ENCODE measurements at regions not wholly inside any gene's neighbourhood (a gene's known extent, or its start where the extent isn't known, plus 50 kb on each side); places are given as distances from the start of the nearest gene placed in this dataset.

GRCh38 chr5:166551384-166551783 is 1740.1 kb upstream of the WWC1 start:
- TF ChIP-seq ESRRG (CRISPR knock-in tag; IDR thresholded peaks at IDR 0.05) (no peak), ZNF8 (CRISPR knock-in tag; IDR thresholded peaks at IDR 0.05) (no peak), PPARA (CRISPR knock-in tag; IDR thresholded peaks at IDR 0.05; ENCODE audit: borderline replicate concordance) (no peak), POU6F1 (CRISPR knock-in tag; IDR thresholded peaks at IDR 0.05; ENCODE audit: borderline replicate concordance, low read depth) (no peak), TCF4 (CRISPR knock-in tag; IDR thresholded peaks at IDR 0.05; ENCODE audit: borderline replicate concordance) (no peak), RARB (CRISPR knock-in tag; IDR thresholded peaks at IDR 0.05) (no peak), ZNF70 (CRISPR knock-in tag; IDR thresholded peaks at IDR 0.05) (no peak), ZC3H10 (CRISPR knock-in tag; IDR thresholded peaks at IDR 0.05) (no peak), ZNF565 (CRISPR knock-in tag; conservative IDR thresholded peaks at IDR 0.05; ENCODE audit: low read depth) (no peak), ISL1 (CRISPR knock-in tag; IDR thresholded peaks at IDR 0.05) (no peak), PATZ1 (CRISPR knock-in tag; IDR thresholded peaks at IDR 0.05; ENCODE audit: borderline replicate concordance) (no peak), ZFP30 (CRISPR knock-in tag; IDR thresholded peaks at IDR 0.05) (no peak), CSDC2 (CRISPR knock-in tag; IDR thresholded peaks at IDR 0.05) (no peak), GLIS3 (CRISPR knock-in tag; IDR thresholded peaks at IDR 0.05) (no peak), BACH2 (CRISPR knock-in tag; IDR thresholded peaks at IDR 0.05; ENCODE audit: borderline replicate concordance) (no peak)
- TF ChIP-seq, protein P1, sequence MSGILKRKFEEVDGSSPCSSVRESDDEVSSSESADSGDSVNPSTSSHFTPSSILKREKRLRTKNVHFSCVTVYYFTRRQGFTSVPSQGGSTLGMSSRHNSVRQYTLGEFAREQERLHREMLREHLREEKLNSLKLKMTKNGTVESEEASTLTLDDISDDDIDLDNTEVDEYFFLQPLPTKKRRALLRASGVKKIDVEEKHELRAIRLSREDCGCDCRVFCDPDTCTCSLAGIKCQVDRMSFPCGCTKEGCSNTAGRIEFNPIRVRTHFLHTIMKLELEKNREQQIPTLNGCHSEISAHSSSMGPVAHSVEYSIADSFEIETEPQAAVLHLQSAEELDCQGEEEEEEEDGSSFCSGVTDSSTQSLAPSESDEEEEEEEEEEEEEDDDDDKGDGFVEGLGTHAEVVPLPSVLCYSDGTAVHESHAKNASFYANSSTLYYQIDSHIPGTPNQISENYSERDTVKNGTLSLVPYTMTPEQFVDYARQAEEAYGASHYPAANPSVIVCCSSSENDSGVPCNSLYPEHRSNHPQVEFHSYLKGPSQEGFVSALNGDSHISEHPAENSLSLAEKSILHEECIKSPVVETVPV (CRISPR knock-in tag; IDR thresholded peaks at IDR 0.05), result no peak
- TF ChIP-seq, protein P2, sequence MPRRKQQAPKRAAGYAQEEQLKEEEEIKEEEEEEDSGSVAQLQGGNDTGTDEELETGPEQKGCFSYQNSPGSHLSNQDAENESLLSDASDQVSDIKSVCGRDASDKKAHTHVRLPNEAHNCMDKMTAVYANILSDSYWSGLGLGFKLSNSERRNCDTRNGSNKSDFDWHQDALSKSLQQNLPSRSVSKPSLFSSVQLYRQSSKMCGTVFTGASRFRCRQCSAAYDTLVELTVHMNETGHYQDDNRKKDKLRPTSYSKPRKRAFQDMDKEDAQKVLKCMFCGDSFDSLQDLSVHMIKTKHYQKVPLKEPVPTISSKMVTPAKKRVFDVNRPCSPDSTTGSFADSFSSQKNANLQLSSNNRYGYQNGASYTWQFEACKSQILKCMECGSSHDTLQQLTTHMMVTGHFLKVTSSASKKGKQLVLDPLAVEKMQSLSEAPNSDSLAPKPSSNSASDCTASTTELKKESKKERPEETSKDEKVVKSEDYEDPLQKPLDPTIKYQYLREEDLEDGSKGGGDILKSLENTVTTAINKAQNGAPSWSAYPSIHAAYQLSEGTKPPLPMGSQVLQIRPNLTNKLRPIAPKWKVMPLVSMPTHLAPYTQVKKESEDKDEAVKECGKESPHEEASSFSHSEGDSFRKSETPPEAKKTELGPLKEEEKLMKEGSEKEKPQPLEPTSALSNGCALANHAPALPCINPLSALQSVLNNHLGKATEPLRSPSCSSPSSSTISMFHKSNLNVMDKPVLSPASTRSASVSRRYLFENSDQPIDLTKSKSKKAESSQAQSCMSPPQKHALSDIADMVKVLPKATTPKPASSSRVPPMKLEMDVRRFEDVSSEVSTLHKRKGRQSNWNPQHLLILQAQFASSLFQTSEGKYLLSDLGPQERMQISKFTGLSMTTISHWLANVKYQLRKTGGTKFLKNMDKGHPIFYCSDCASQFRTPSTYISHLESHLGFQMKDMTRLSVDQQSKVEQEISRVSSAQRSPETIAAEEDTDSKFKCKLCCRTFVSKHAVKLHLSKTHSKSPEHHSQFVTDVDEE (CRISPR knock-in tag; IDR thresholded peaks at IDR 0.05), result no peak
- TF ChIP-seq, protein P3, sequence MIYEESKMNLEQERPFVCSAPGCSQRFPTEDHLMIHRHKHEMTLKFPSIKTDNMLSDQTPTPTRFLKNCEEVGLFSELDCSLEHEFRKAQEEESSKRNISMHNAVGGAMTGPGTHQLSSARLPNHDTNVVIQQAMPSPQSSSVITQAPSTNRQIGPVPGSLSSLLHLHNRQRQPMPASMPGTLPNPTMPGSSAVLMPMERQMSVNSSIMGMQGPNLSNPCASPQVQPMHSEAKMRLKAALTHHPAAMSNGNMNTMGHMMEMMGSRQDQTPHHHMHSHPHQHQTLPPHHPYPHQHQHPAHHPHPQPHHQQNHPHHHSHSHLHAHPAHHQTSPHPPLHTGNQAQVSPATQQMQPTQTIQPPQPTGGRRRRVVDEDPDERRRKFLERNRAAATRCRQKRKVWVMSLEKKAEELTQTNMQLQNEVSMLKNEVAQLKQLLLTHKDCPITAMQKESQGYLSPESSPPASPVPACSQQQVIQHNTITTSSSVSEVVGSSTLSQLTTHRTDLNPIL (CRISPR knock-in tag; IDR thresholded peaks at IDR 0.05; ENCODE audit: low read depth), result no peak
- ATAC-seq, result no peak

DNA sequence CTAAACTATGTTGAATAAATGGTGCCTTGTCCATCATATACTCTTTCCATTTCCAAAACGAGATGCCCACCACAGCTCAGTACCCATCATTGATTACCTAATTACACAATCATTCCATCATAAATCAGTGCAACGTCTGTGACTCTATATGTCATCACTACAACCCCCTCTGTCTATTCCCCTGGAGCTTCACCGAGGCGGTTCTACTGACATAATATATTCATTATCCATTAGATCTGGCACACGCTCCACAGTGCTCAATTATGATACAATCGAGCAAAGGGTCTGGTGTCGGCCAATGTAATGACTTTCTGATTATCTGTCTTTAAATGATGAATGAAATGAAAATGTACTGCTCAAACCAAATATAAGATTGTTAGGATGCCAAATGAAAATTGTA is 1737.7 kb upstream of the WWC1 start:
- TF ChIP-seq ZFP3 (CRISPR knock-in tag; IDR thresholded peaks at IDR 0.05) (no peak), TOX (CRISPR knock-in tag; IDR thresholded peaks at IDR 0.05; ENCODE audit: borderline replicate concordance) (no peak)
- no peak for ATAC-seq

DNA sequence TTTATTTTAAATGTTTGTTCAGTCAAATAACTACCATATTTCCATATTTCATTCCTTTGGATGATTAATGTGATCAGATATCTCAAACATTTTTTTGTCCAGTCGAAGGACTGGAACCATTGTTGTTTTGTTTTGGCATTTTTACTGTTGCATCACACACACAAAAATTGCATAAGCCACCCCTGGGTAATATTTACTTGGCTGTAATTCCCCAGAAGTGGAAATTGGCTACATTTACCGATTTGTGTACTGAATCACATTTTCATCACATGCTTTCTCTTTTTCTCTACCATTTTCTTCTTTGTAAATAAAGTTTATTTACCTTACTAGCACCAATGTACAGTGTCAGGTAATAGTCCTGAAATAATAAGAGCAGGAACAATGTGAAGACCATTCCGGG is 1729.7 kb upstream of the WWC1 start:
- no peak for TF ChIP-seq ZNF70 (CRISPR knock-in tag; IDR thresholded peaks at IDR 0.05)
- TF ChIP-seq ZC3H10 (CRISPR knock-in tag; IDR thresholded peaks at IDR 0.05), result no peak
- TF ChIP-seq RARB (CRISPR knock-in tag; IDR thresholded peaks at IDR 0.05), result no peak
- no peak for TF ChIP-seq ZNF8 (CRISPR knock-in tag; IDR thresholded peaks at IDR 0.05)
- TF ChIP-seq ISL1 (CRISPR knock-in tag; IDR thresholded peaks at IDR 0.05), result no peak
- TF ChIP-seq, protein P1 (CRISPR knock-in tag; IDR thresholded peaks at IDR 0.05), result no peak
- TF ChIP-seq TOX (CRISPR knock-in tag; IDR thresholded peaks at IDR 0.05; ENCODE audit: borderline replicate concordance), result no peak
- TF ChIP-seq GLIS3 (CRISPR knock-in tag; IDR thresholded peaks at IDR 0.05), result no peak
- TF ChIP-seq ZFP30 (CRISPR knock-in tag; IDR thresholded peaks at IDR 0.05), result no peak
- no peak for TF ChIP-seq ZNF565 (CRISPR knock-in tag; conservative IDR thresholded peaks at IDR 0.05; ENCODE audit: low read depth)
- TF ChIP-seq SNAI2 (CRISPR knock-in tag; IDR thresholded peaks at IDR 0.05), result no peak
- no peak for TF ChIP-seq PPARA (CRISPR knock-in tag; IDR thresholded peaks at IDR 0.05; ENCODE audit: borderline replicate concordance)
- TF ChIP-seq, protein P2 (CRISPR knock-in tag; IDR thresholded peaks at IDR 0.05), result no peak
- TF ChIP-seq, protein P3 (CRISPR knock-in tag; IDR thresholded peaks at IDR 0.05; ENCODE audit: low read depth), result no peak
- no peak for TF ChIP-seq BACH2 (CRISPR knock-in tag; IDR thresholded peaks at IDR 0.05; ENCODE audit: borderline replicate concordance)
- no peak for ATAC-seq

All from SK-N-SH treated with all-trans-retinoic acid at 6 μM for 48 hours (cell line).